ENCODE measurements at regions not wholly inside any gene's neighbourhood (a gene's known extent, or its start where the extent isn't known, plus 50 kb on each side); places are given as distances from the start of the nearest gene placed in this dataset.

- no peak overlapping the region for H3K4me3 ChIP-seq
- 67 to 76% methylated on average over 17 of the region's 17 CpGs for WGBS, 2 donors
- H3K27me3 ChIP-seq (ENCODE audit: control insufficient read depth in 3 of 3, insufficient read depth in 3 of 3, low read length in 2 of 3) = no peaks in the 10 kb centered on the region
- H3K9me3 ChIP-seq (ENCODE audit: control insufficient read depth in 4 of 4, insufficient read depth in 3 of 4, low read length in 3 of 4) = no peaks in the 10 kb centered on the region
- peak overlapping the region in 1 of 2 donors; percentile 11 for H3K9ac ChIP-seq (ENCODE audit: insufficient read depth in 1 of 2, low read length in 2 of 2)
- H3K36me3 ChIP-seq (ENCODE audit: control insufficient read depth in 4 of 4, insufficient read depth in 4 of 4, low read length in 4 of 4) = no peaks in the 10 kb centered on the region
- no peak for TF ChIP-seq CTCF (IDR thresholded peaks at IDR 0.05; ENCODE audit: control extremely low read depth, extremely low read depth)
- peaks cover 0 to 11% (median 3%) of the 10 kb centered on the region in 5 donors for H3K4me1 ChIP-seq (ENCODE audit: control insufficient read depth in 5 of 5, insufficient read depth in 5 of 5, low read length in 5 of 5)
- no peak for ATAC-seq (ENCODE audit: insufficient read depth, low FRiP score)
- peak; percentile 65 to 84 (median 76) for DNase-seq
- no peak overlapping the region for H3K27ac ChIP-seq (ENCODE audit: low read depth in 1 of 2, low read length in 1 of 2)
Measured at GRCh38 chr10:44828508-44829142, 82.5 kb upstream of the TMEM72 start.

GRCh38 chr10:44829426-44829825 is 81.7 kb upstream of the TMEM72 start:
- no peak for TF ChIP-seq CTCF (IDR thresholded peaks at IDR 0.05; ENCODE audit: control extremely low read depth, extremely low read depth)

GRCh38 chr10:44830022-44830421 is 81.1 kb upstream of the TMEM72 start:
- WGBS, 2 donors = 77 to 87% methylated on average over 4 of the region's 4 CpGs
- TF ChIP-seq CTCF (IDR thresholded peaks at IDR 0.05; ENCODE audit: control extremely low read depth, extremely low read depth) = no peak

More at GRCh38 chr10:44829426-44829825, 81.7 kb upstream of the TMEM72 start:
- WGBS, 2 donors = 90 to 92% methylated on average over 9 of the region's 9 CpGs
- H3K27me3 ChIP-seq (ENCODE audit: control insufficient read depth in 3 of 3, insufficient read depth in 3 of 3, low read length in 2 of 3) = no peaks in the 10 kb centered on the region
- ATAC-seq (ENCODE audit: insufficient read depth, low FRiP score) = no peak
- peaks cover 0 to 11% (median 3%) of the 10 kb centered on the region in 5 donors for H3K4me1 ChIP-seq (ENCODE audit: control insufficient read depth in 5 of 5, insufficient read depth in 5 of 5, low read length in 5 of 5)
- no peak overlapping the region for H3K9ac ChIP-seq (ENCODE audit: insufficient read depth in 1 of 2, low read length in 2 of 2)
- H3K36me3 ChIP-seq (ENCODE audit: control insufficient read depth in 4 of 4, insufficient read depth in 4 of 4, low read length in 4 of 4) = no peaks in the 10 kb centered on the region
- H3K4me3 ChIP-seq = no peak overlapping the region
- DNase-seq = no peak
- no peak overlapping the region for H3K27ac ChIP-seq (ENCODE audit: low read depth in 1 of 2, low read length in 1 of 2)
- H3K9me3 ChIP-seq (ENCODE audit: control insufficient read depth in 4 of 4, insufficient read depth in 3 of 4, low read length in 3 of 4) = peaks cover 0 to 4% (median 0%) of the 10 kb centered on the region in 4 donors

More at GRCh38 chr10:44830022-44830421, 81.1 kb upstream of the TMEM72 start:
- ATAC-seq (ENCODE audit: insufficient read depth, low FRiP score) (no peak), DNase-seq (no peak)
- Histone ChIP-seq H3K4me3 (no peak overlapping the region), H3K27me3 (ENCODE audit: control insufficient read depth in 3 of 3, insufficient read depth in 3 of 3, low read length in 2 of 3) (no peaks in the 10 kb centered on the region), H3K9me3 (ENCODE audit: control insufficient read depth in 4 of 4, insufficient read depth in 3 of 4, low read length in 3 of 4) (peaks cover 0 to 4% (median 0%) of the 10 kb centered on the region in 4 donors), H3K36me3 (ENCODE audit: control insufficient read depth in 4 of 4, insufficient read depth in 4 of 4, low read length in 4 of 4) (no peaks in the 10 kb centered on the region), H3K4me1 (ENCODE audit: control insufficient read depth in 5 of 5, insufficient read depth in 5 of 5, low read length in 5 of 5) (peaks cover 0 to 11% (median 3%) of the 10 kb centered on the region in 5 donors), H3K9ac (ENCODE audit: insufficient read depth in 1 of 2, low read length in 2 of 2) (no peak overlapping the region), H3K27ac (ENCODE audit: low read depth in 1 of 2, low read length in 1 of 2) (no peak overlapping the region)
